ENCODE measurements at regions not wholly inside any gene's neighbourhood (a gene's known extent, or its start where the extent isn't known, plus 50 kb on each side); places are given as distances from the start of the nearest gene placed in this dataset.

DNA sequence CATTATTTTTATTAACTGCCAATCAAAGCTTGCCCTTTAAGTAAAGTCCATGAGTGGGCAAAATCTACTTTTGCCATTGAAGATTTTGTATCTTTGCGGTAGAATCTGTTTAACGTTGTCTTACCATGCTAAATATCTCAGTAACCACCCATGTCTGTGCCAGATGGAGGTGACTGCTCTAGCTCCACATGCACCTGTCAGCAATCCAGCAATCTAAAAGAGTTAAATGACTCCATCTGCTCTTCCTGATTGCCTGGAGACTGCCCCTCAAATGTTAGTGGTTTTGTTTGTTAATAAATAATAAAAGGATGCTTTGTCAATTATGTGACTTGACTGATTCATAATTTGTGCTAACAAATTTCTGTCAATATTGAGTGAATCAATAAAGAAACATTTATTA is 141.7 kb downstream of the RBM43 start:
- TF ChIP-seq CTCF (IDR thresholded peaks at IDR 0.05; ENCODE audit: insufficient read depth, low read depth, low read length) = no peak
- TF ChIP-seq EZH2 (IDR thresholded peaks at IDR 0.05; ENCODE audit: insufficient read depth, low read length) = no peak

Data from astrocyte (in vitro differentiated cells and primary cell).